ENCODE measurements at regions not wholly inside any gene's neighbourhood (a gene's known extent, or its start where the extent isn't known, plus 50 kb on each side); places are given as distances from the start of the nearest gene placed in this dataset.

DNA sequence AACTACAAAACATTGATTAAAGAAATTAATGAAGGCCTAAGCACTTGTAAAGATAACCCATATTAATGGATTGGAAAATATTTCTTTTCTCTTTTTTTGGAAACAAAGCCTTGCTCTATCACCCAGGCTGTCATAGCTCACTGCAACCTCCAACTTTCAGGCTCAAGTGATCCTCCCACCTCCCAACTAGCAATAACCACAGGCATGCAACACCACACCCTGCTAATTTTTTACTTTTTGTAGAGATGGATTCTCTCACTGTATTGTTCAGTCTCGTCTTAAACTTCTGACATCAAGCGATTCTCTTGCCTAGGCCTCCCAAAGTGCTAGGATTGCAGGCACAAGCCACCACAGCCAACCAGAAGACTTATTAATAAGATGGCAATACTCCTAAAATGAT lies 73.4 kb upstream of the NDUFV2 start:
- no peak overlapping the region for H3K4me3 ChIP-seq (ENCODE audit: low read depth, low read length)
- DNase-seq (ENCODE audit: low read depth) = no peak
- TF ChIP-seq, protein P1, sequence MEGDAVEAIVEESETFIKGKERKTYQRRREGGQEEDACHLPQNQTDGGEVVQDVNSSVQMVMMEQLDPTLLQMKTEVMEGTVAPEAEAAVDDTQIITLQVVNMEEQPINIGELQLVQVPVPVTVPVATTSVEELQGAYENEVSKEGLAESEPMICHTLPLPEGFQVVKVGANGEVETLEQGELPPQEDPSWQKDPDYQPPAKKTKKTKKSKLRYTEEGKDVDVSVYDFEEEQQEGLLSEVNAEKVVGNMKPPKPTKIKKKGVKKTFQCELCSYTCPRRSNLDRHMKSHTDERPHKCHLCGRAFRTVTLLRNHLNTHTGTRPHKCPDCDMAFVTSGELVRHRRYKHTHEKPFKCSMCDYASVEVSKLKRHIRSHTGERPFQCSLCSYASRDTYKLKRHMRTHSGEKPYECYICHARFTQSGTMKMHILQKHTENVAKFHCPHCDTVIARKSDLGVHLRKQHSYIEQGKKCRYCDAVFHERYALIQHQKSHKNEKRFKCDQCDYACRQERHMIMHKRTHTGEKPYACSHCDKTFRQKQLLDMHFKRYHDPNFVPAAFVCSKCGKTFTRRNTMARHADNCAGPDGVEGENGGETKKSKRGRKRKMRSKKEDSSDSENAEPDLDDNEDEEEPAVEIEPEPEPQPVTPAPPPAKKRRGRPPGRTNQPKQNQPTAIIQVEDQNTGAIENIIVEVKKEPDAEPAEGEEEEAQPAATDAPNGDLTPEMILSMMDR (IDR thresholded peaks at IDR 0.05; ENCODE audit: control insufficient read depth, extremely low read depth, insufficient read depth) = no peak

GRCh38 chr18:9032519-9032918 lies 70.0 kb upstream of the NDUFV2 start:
- DNase-seq (ENCODE audit: low read depth) = no peak
- no peak overlapping the region for H3K4me3 ChIP-seq (ENCODE audit: low read depth, low read length)
- TF ChIP-seq, protein P1 (IDR thresholded peaks at IDR 0.05; ENCODE audit: control insufficient read depth, extremely low read depth, insufficient read depth) = no peak

DNA sequence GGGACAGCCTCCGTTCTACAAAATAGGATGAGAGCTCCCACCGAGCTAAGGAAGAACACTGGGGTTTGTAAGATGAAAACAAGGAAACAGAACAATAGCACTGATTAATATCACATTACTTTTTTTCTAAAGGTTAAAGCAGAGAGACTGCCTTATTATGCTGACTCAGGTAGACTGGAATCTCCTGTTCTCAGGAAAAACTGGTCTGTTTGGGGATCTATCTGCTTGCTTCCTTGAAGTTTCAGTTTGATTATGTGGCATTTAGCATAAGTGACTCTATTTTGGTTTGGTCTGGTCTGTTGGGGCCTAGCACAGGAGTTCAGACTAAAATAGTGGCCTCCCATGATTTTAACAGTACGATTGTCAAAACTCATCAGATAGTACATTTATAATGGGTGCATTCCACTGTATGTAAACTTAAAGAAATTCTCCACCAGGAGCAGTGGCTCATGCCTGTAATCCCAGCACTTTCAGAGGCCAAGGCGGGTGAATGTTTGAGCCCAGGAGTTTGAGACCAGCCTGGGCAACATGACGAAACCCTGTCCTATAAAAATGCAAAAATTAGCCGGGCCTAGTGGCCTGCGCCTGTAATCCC lies 64.1 kb upstream of the NDUFV2 start:
- no peak for DNase-seq (ENCODE audit: low read depth)
- H3K4me3 ChIP-seq (ENCODE audit: low read depth, low read length) = no peak overlapping the region
- TF ChIP-seq, protein P1 (IDR thresholded peaks at IDR 0.05; ENCODE audit: control insufficient read depth, extremely low read depth, insufficient read depth) = no peak

GRCh38 chr18:9039441-9040071 lies 62.9 kb upstream of the NDUFV2 start:
- TF ChIP-seq, protein P1 (IDR thresholded peaks at IDR 0.05; ENCODE audit: control insufficient read depth, extremely low read depth, insufficient read depth) = no peak
- H3K4me3 ChIP-seq (ENCODE audit: low read depth, low read length) = no peak overlapping the region

DNA sequence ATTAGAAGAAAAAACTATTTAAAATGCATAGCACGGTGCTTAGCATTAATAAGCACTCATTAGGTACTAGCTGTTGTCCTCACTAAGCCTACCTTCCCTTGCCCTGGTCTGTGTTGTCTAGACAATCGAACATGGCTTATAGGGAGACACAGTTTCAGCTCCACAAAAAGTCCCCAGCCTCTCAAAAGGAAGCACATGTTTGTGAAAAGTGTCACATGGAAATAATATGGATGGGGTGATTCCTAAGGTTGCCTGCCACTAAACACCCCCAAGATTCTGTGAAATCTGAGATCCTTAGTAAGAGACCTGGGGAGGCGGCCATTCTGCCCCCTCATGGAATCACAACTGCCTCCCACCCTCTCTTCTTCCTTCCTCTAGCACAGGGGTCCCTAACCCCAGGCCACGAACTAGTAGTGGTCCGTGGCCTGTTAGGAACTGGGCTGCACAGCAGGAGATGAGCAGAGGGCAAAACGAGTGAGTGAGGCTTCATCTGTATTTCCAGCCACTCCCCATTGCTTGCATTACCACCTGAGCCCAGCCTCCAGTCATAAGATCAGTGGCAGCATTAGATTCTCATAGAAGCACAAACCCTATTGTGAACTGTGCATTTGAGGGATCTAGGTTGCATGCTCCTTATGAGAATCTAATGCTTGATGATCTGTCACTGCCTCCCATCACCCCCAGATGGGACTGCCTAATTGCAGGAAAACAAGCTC lies 59.6 kb upstream of the NDUFV2 start:
- DNase-seq (ENCODE audit: low read depth) = no peak
- no peak overlapping the region for H3K4me3 ChIP-seq (ENCODE audit: low read depth, low read length)
- TF ChIP-seq, protein P1 (IDR thresholded peaks at IDR 0.05; ENCODE audit: control insufficient read depth, extremely low read depth, insufficient read depth) = no peak

More at GRCh38 chr18:9039441-9040071, 62.9 kb upstream of the NDUFV2 start:
- no peak for DNase-seq (ENCODE audit: low read depth)

GRCh38 chr18:9043581-9043980 lies 58.9 kb upstream of the NDUFV2 start:
- no peak overlapping the region for H3K4me3 ChIP-seq (ENCODE audit: low read depth, low read length)
- TF ChIP-seq, protein P1 (IDR thresholded peaks at IDR 0.05; ENCODE audit: control insufficient read depth, extremely low read depth, insufficient read depth) = no peak
- DNase-seq (ENCODE audit: low read depth) = no peak

All from LNCaP clone FGC (cell line).